Hepatocyte (in vitro differentiated cells): ENCODE measurements at regions not wholly inside any gene's neighbourhood (a gene's known extent, or its start where the extent isn't known, plus 50 kb on each side); places are given as distances from the start of the nearest gene placed in this dataset.

Source experiments
- DNase-seq: peaks from one replicate; pipeline ENCODE4 v3.0.0-alpha.2; 2016; ENCODE audit warnings: low spot score
- H2AFZ ChIP-seq: fragments of 200-600 bp; sonication (generic); 2 replicates; pipeline ENCODE4 v1.6.0; 2016; ENCODE audit warnings: antibody characterized with exemption, mild to moderate bottlenecking
- H3K27ac ChIP-seq: fragments of 200-600 bp; sonication (generic); 2 replicates; pipeline ENCODE4 v1.5.1; 2016; ENCODE audit warnings: mild to moderate bottlenecking
- H3K27me3 ChIP-seq: fragments of 200-600 bp; sonication (generic); 2 replicates; pipeline ENCODE4 v1.6.1; 2016
- H3K36me3 ChIP-seq: fragments of 200-600 bp; sonication (generic); replicated peaks from 2 replicates; pipeline ENCODE4 v1.5.1; 2016; ENCODE audit warnings: low read depth; ENCODE audit not compliant: insufficient read depth
- H3K4me1 ChIP-seq: fragments of 200-600 bp; sonication (generic); 2 replicates; pipeline ENCODE4 v1.5.1; 2016; ENCODE audit warnings: mild to moderate bottlenecking, moderate library complexity; ENCODE audit not compliant: insufficient read depth
- H3K4me2 ChIP-seq: fragments of 200-600 bp; sonication (generic); 2 replicates; pipeline ENCODE4 v1.6.0; 2016
- H3K4me3 ChIP-seq: fragments of 200-600 bp; sonication (generic); 2 replicates; pipeline ENCODE4 v1.5.1; 2016; ENCODE audit warnings: mild to moderate bottlenecking
- H3K79me2 ChIP-seq: fragments of 200-600 bp; sonication (generic); 2 replicates; pipeline ENCODE4 v1.6.0; 2017; ENCODE audit warnings: mild to moderate bottlenecking
- H3K9me2 ChIP-seq: fragments of 200-600 bp; sonication (generic); replicated peaks from 2 replicates; pipeline ENCODE4 v1.6.0; 2017; ENCODE audit warnings: mild to moderate bottlenecking; ENCODE audit not compliant: insufficient read depth
- H3K9me3 ChIP-seq: fragments of 200-600 bp; sonication (generic); 2 replicates; pipeline ENCODE4 v1.5.1; 2016; ENCODE audit warnings: low read depth, mild to moderate bottlenecking
- H4K20me1 ChIP-seq: fragments of 200-600 bp; sonication (generic); 2 replicates; pipeline ENCODE4 v1.6.0; 2016; ENCODE audit warnings: mild to moderate bottlenecking; ENCODE audit not compliant: insufficient read depth, poor library complexity, severe bottlenecking
- EZH2 ChIP-seq: fragments of 200-600 bp; sonication (generic); IDR thresholded peaks from 2 replicates; pipeline ENCODE4 v1.6.1; 2016; ENCODE audit warnings: antibody characterized with exemption, mild to moderate bottlenecking, borderline replicate concordance
- EZH2phosphoT487 ChIP-seq: fragments of 200-600 bp; sonication (generic); IDR thresholded peaks from one replicate; pipeline ENCODE4 v1.6.1; 2018; ENCODE audit warnings: antibody characterized with exemption, mild to moderate bottlenecking, low read depth, moderate library complexity; ENCODE audit not compliant: unreplicated experiment, severe bottlenecking
- WGBS: methylation state at CpG from one replicate; pipeline ENCODE4 v1.1.6; 2016; ENCODE audit warnings: low lambda C conversion rate; ENCODE audit errors: missing lambda C conversion rate; 5-methylcytosine and 5-hydroxymethylcytosine counted together
- TF ChIP-seq, protein P1 (sequence below): fragments of 200-600 bp; sonication (generic); IDR thresholded peaks from 2 replicates; pipeline ENCODE4 v1.5.1; 2016; ENCODE audit warnings: antibody characterized with exemption, mild to moderate bottlenecking; ENCODE audit not compliant: poor library complexity

DNA sequence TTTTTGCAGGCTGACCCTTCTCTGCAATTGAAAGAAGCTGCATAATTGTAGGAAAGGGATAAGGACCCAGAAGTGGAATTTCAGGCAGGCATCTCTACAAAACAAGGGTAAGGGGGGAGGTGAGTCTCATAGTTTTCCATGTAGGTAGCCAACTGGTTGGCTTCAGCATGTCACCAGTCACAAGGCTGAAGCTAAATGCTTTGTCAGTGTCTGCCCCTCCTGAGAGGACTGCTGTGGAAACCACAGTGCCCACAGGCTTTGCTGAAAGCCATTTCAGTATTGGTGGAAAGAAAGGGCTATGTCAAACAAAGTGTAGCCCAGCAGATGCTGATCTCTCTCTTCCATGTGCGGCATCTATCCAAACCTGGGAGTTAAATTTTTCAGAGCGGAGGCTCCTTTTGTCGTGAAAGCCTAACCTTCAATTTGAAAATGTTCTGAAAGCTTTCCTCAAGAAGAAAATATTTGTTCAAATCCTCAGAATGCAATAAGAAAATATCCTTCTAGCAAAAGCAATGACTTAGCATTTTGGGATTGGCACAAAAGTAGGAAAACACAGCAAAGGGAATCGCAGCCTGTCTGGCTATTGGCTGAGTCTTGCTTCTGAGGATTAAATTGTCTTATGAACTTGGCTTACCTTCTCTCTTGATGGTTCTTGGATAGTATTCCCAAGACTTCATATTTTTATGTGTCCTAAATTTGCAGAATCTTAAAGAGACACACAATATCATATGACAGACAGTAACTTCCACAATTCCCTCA, 591.7 kb downstream of the PLPP3 start:
- H3K4me3 ChIP-seq: no peak overlapping the region
- H3K4me1 ChIP-seq: no peaks in the 10 kb centered on the region
- no peak for DNase-seq
- H3K79me2 ChIP-seq: no peaks in the 10 kb centered on the region
- H2AFZ ChIP-seq: no peak overlapping the region
- H3K9me3 ChIP-seq: no peaks in the 10 kb centered on the region
- no peak overlapping the region for H3K27ac ChIP-seq
- no peaks in the 10 kb centered on the region for H3K9me2 ChIP-seq
- H4K20me1 ChIP-seq: no peaks in the 10 kb centered on the region
- WGBS: 87% methylated on average over 4 of the region's 4 CpGs
- no peak overlapping the region for H3K4me2 ChIP-seq
- H3K27me3 ChIP-seq: no peaks in the 10 kb centered on the region
- TF ChIP-seq EZH2 (no peak), EZH2phosphoT487 (no peak)
- TF ChIP-seq, protein P1, sequence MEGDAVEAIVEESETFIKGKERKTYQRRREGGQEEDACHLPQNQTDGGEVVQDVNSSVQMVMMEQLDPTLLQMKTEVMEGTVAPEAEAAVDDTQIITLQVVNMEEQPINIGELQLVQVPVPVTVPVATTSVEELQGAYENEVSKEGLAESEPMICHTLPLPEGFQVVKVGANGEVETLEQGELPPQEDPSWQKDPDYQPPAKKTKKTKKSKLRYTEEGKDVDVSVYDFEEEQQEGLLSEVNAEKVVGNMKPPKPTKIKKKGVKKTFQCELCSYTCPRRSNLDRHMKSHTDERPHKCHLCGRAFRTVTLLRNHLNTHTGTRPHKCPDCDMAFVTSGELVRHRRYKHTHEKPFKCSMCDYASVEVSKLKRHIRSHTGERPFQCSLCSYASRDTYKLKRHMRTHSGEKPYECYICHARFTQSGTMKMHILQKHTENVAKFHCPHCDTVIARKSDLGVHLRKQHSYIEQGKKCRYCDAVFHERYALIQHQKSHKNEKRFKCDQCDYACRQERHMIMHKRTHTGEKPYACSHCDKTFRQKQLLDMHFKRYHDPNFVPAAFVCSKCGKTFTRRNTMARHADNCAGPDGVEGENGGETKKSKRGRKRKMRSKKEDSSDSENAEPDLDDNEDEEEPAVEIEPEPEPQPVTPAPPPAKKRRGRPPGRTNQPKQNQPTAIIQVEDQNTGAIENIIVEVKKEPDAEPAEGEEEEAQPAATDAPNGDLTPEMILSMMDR: no peak
- no peaks in the 10 kb centered on the region for H3K36me3 ChIP-seq

DNA sequence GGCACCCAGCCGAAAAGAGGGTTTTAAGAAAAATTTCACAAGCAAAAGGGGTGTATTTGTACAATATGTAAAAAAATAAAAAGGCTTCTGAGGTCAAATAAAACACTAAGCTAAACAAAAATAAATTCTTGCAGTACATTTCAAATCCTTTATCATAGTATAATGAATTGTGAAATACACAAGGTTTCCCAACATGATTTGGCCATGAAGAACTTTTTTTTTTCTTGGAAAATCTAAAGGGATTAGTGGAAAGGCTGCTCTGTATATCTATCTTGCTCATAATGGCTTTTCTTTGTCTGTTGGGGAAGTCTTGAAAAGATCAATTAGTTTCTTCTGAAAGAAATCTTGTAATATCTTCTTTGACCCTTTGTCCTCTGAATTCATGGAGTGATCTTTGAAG, 593.4 kb downstream of the PLPP3 start:
- no peaks in the 10 kb centered on the region for H4K20me1 ChIP-seq
- WGBS: 89% methylated on average over 1 of the region's 1 CpG
- H3K9me3 ChIP-seq: no peaks in the 10 kb centered on the region
- DNase-seq: no peak
- no peaks in the 10 kb centered on the region for H3K27me3 ChIP-seq
- no peaks in the 10 kb centered on the region for H3K9me2 ChIP-seq
- no peaks in the 10 kb centered on the region for H3K79me2 ChIP-seq
- no peak overlapping the region for H3K27ac ChIP-seq
- no peak overlapping the region for H2AFZ ChIP-seq
- no peak overlapping the region for H3K4me2 ChIP-seq
- no peaks in the 10 kb centered on the region for H3K4me1 ChIP-seq
- H3K36me3 ChIP-seq: no peaks in the 10 kb centered on the region
- no peak overlapping the region for H3K4me3 ChIP-seq
- TF ChIP-seq, protein P1: no peak
- TF ChIP-seq EZH2phosphoT487: no peak
- TF ChIP-seq EZH2: no peak

DNA sequence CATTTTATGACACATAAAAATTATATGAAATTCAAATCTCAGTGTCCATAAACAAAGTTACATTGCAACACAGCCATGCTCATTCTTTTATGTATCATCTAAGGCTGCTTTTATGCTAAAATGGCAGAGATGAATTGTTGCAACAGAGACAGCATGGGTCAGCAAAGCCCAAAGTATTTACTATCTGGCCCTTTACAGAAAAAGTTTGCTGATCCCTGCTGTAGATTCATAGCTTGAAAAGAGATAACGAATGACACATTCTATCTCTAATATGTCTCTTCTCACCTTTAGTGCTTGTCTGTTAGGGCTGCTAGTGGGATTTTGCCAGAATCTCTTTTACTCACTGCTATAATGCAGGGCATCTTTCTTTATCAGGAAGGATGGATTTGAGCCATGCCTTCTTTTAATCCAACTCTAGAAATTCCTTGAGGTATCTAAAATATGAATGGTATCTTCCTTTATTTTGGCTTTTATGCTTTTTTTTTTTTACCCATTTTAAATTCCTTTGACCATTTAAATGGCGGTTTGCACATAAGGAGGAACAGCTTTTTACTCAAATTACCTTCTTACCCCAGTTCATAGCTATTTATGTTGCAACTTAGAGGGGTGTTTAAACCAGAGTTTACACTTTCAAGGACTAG, 598.2 kb downstream of the PLPP3 start:
- no peak for DNase-seq
- H3K27me3 ChIP-seq: no peaks in the 10 kb centered on the region
- H3K27ac ChIP-seq: no peak overlapping the region
- H3K79me2 ChIP-seq: no peaks in the 10 kb centered on the region
- H2AFZ ChIP-seq: no peak overlapping the region
- H3K4me2 ChIP-seq: no peak overlapping the region
- no peaks in the 10 kb centered on the region for H3K9me3 ChIP-seq
- TF ChIP-seq EZH2phosphoT487 (no peak), EZH2 (no peak)
- TF ChIP-seq, protein P1: no peak
- no peaks in the 10 kb centered on the region for H3K4me1 ChIP-seq
- H4K20me1 ChIP-seq: no peaks in the 10 kb centered on the region
- H3K36me3 ChIP-seq: no peaks in the 10 kb centered on the region
- 78% methylated on average over 2 of the region's 2 CpGs for WGBS
- H3K9me2 ChIP-seq: no peaks in the 10 kb centered on the region
- H3K4me3 ChIP-seq: no peak overlapping the region
